OCI-LY3 (cell line): ENCODE measurements at regions not wholly inside any gene's neighbourhood (a gene's known extent, or its start where the extent isn't known, plus 50 kb on each side); places are given as distances from the start of the nearest gene placed in this dataset.

Experiments used
- CTCF ChIP-seq: fragments of 200-600, 300-600 bp; sonication (generic); IDR thresholded peaks from 2 replicates; pipeline ENCODE4 v1.5.1; 2014; ENCODE audit warnings: antibody characterized with exemption, low read length, low read depth
- EZH2phosphoT487 ChIP-seq: fragments of 200-600 bp; shearing (Covaris generic); IDR thresholded peaks from 2 replicates; pipeline ENCODE4 v1.6.1; 2018; ENCODE audit warnings: antibody characterized with exemption, mixed run types, low read depth

- TF ChIP-seq CTCF (no peak), EZH2phosphoT487 (no peak)
Observed at GRCh38 chr17:71482625-71483024, 638.2 kb upstream of the SOX9 start.
